Hepatocyte (in vitro differentiated cells): ENCODE measurements at regions not wholly inside any gene's neighbourhood (a gene's known extent, or its start where the extent isn't known, plus 50 kb on each side); places are given as distances from the start of the nearest gene placed in this dataset.

Experiments used
- EZH2 ChIP-seq: fragments of 200-600 bp; sonication (generic); IDR thresholded peaks from 2 replicates; pipeline ENCODE4 v1.6.1; 2016; ENCODE audit warnings: antibody characterized with exemption, mild to moderate bottlenecking, borderline replicate concordance
- EZH2phosphoT487 ChIP-seq: fragments of 200-600 bp; sonication (generic); IDR thresholded peaks from one replicate; pipeline ENCODE4 v1.6.1; 2018; ENCODE audit warnings: antibody characterized with exemption, mild to moderate bottlenecking, low read depth, moderate library complexity; ENCODE audit not compliant: unreplicated experiment, severe bottlenecking
- TF ChIP-seq, protein P1 (sequence below): fragments of 200-600 bp; sonication (generic); IDR thresholded peaks from 2 replicates; pipeline ENCODE4 v1.5.1; 2016; ENCODE audit warnings: antibody characterized with exemption, mild to moderate bottlenecking; ENCODE audit not compliant: poor library complexity

- TF ChIP-seq, protein P1, sequence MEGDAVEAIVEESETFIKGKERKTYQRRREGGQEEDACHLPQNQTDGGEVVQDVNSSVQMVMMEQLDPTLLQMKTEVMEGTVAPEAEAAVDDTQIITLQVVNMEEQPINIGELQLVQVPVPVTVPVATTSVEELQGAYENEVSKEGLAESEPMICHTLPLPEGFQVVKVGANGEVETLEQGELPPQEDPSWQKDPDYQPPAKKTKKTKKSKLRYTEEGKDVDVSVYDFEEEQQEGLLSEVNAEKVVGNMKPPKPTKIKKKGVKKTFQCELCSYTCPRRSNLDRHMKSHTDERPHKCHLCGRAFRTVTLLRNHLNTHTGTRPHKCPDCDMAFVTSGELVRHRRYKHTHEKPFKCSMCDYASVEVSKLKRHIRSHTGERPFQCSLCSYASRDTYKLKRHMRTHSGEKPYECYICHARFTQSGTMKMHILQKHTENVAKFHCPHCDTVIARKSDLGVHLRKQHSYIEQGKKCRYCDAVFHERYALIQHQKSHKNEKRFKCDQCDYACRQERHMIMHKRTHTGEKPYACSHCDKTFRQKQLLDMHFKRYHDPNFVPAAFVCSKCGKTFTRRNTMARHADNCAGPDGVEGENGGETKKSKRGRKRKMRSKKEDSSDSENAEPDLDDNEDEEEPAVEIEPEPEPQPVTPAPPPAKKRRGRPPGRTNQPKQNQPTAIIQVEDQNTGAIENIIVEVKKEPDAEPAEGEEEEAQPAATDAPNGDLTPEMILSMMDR = no peak
- TF ChIP-seq EZH2 (no peak), EZH2phosphoT487 (no peak)
These were observed 120.3 kb downstream of the TM2D1 start for GRCh38 chr1:61604684-61605083.
